ACC112 (cell line): ENCODE measurements at regions not wholly inside any gene's neighbourhood (a gene's known extent, or its start where the extent isn't known, plus 50 kb on each side); places are given as distances from the start of the nearest gene placed in this dataset.
"Not testable (repeated sequence)": the region's sequence is repeated elsewhere in the genome, so short reads cannot be mapped to it uniquely, and the experiment has no call there.

Experiments
- H2AFZ ChIP-seq: fragments of 200-600 bp; sonication (generic); one replicate; pipeline ENCODE4 v1.6.0; 2017; ENCODE audit warnings: antibody characterized with exemption, low read length; ENCODE audit not compliant: unreplicated experiment
- H3K27ac ChIP-seq: fragments of 200-600 bp; sonication (generic); 2 replicates; pipeline ENCODE4 v1.5.1; 2014; ENCODE audit warnings: low read depth, mild to moderate bottlenecking, antibody characterized with exemption, low read length, moderate library complexity
- H3K27me3 ChIP-seq: fragments of 200-600 bp; sonication (generic); 2 replicates; pipeline ENCODE4 v1.6.1; 2014; ENCODE audit warnings: mild to moderate bottlenecking, antibody characterized with exemption, low read length, moderate library complexity, mixed read lengths; ENCODE audit not compliant: insufficient read depth
- H3K36me3 ChIP-seq: fragments of 200-600 bp; sonication (generic); 2 replicates; pipeline ENCODE4 v1.6.1; 2016; ENCODE audit warnings: mild to moderate bottlenecking, antibody characterized with exemption, low read length, moderate library complexity, mixed read lengths; ENCODE audit not compliant: insufficient read depth
- H3K4me1 ChIP-seq: fragments of 200-600 bp; sonication (generic); one replicate; pipeline ENCODE4 v1.6.1; 2016; ENCODE audit warnings: low read length, mixed read lengths; ENCODE audit not compliant: insufficient read depth, unreplicated experiment, control insufficient read depth
- H3K4me3 ChIP-seq: fragments of 200-600 bp; sonication (generic); 2 replicates; pipeline ENCODE4 v1.5.1; 2014; ENCODE audit warnings: mild to moderate bottlenecking, low read depth, low read length
- H3K79me2 ChIP-seq: fragments of 200-600 bp; sonication (generic); one replicate; pipeline ENCODE4 v1.6.0; 2016; ENCODE audit warnings: low read length; ENCODE audit not compliant: control insufficient read depth, unreplicated experiment, insufficient read depth

DNA sequence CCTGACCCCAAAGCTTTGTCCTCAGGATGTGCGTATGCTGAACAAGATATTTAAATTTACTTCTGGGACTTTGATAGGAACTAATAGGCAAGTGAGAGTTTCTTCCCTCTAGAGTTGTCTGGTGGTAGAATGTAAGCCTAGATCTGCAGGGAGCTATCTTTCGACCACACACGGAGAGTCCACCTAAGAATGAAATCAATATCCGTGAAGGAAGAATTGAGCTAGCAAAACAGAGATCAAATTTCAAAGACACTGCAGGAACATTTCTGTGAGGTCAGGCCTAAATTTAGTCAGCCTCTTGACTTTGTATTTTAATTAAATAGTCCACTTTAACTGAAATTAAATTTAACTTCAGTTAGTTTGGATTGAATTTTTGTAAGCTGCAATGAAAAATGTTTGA is 871.3 kb downstream of the RAB28 start:
- Histone ChIP-seq H3K36me3 (no peaks in the 10 kb centered on the region), H2AFZ (no peak overlapping the region), H3K4me1 (no peaks in the 10 kb centered on the region), H3K4me3 (no peak overlapping the region), H3K27me3 (no peaks in the 10 kb centered on the region), H3K79me2 (no peaks in the 10 kb centered on the region), H3K27ac (no peak overlapping the region)

DNA sequence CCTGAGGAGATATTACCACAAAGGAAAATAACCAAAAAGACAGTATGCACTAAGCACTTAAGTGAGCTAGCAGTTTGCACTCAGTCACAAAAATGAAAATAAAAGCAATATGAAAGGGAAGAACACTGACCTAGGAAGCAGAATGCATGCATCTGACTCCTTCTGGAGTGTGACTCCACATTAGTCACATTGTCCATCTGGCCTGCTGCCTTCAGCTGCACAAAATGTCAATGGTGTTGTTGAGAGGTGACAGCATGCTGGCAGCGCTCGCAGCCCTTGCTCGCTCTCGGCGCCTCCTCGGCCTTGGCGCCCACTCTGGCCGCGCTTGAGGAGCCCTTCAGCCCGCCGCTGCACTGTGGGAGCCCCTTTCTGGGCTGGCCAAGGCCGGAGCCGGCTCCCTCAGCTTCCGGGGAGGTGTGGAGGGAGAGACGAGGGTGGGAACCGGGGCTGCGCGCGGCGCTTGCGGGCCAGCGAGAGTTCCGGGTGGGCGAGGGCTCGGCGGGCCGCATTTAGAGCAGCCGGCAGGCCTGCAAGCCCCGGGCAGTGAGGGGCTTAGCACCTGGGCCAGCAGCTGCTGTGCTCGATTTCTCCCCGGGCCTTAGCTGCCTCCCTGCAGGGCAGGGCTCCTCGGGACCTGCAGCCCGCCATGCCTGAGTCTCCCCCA is 874.8 kb downstream of the RAB28 start:
- H3K27me3 ChIP-seq, H3K79me2 ChIP-seq, H3K4me1 ChIP-seq, H3K4me3 ChIP-seq, H3K36me3 ChIP-seq, H3K27ac ChIP-seq: not testable (repeated sequence)
- peak overlapping the region; percentile 31 for H2AFZ ChIP-seq

DNA sequence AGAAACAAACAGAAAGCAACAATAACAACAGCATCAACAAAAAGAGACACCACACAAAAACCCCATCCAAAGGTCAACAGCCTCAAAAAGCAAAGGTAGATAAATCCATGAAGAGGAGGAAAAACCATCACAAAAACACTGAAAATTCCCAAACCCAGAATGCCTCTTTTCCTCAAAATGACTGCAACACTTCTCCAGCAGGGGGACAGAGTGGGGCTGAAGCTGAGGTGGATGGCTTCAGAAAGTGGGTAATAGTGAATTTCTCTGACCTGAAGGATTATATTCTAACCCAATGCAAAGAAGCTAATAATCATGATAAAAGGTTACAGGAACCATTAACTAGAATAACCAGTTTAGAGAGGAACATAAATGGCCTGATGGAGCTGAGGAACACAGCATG is 888.2 kb downstream of the RAB28 start:
- Histone ChIP-seq H3K27me3 (no peaks in the 10 kb centered on the region), H3K27ac (no peak overlapping the region), H3K36me3 (no peaks in the 10 kb centered on the region), H2AFZ (no peak overlapping the region), H3K79me2 (no peaks in the 10 kb centered on the region), H3K4me1 (no peaks in the 10 kb centered on the region), H3K4me3 (no peak overlapping the region)

DNA sequence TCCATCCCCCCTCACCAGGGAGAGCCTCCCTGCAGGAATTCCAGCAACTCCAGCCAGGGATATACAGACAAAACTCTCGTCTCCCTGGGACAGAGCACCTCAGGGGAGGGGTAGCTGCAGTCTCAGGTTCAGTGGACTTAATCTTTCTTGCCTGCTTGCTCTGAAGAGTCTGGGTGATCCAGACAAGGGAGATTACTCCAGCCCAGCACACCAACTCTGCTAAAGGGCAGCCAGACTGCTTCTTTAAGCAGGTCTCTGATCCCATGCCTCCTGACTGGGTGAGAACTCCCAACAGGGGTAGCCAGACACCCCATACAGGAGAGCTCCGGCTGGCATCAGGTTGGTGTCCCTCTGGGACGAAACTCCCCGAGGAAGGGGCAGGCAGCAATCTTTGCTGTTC is 888.7 kb downstream of the RAB28 start:
- H3K4me1 ChIP-seq = no peaks in the 10 kb centered on the region
- no peaks in the 10 kb centered on the region for H3K79me2 ChIP-seq
- H3K36me3 ChIP-seq = no peaks in the 10 kb centered on the region
- H2AFZ ChIP-seq = no peak overlapping the region
- H3K27me3 ChIP-seq = no peaks in the 10 kb centered on the region
- H3K4me3 ChIP-seq = no peak overlapping the region
- H3K27ac ChIP-seq = no peak overlapping the region

DNA sequence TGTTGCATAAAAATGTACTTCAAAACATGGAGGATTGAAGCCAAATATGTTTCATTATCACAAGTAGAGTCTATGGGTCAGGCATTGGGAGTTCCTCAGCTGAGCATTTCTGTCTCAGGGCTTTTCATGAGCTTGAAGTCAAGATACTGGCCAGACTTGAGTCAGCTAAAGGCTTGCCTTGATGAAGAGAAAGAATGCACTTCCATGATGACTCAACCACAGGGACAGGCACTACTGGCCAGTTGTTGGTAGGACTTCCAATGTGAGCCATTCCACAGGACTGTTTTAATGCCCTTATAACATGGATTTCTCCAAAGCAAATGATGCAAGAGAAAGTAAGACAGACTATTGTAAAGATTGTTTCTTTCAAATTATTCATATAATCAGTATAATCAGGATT is 895.6 kb downstream of the RAB28 start:
- Histone ChIP-seq H3K4me1 (no peaks in the 10 kb centered on the region), H3K27me3 (no peaks in the 10 kb centered on the region), H3K27ac (no peak overlapping the region), H3K4me3 (no peak overlapping the region), H3K79me2 (no peaks in the 10 kb centered on the region), H2AFZ (no peak overlapping the region), H3K36me3 (no peaks in the 10 kb centered on the region)

DNA sequence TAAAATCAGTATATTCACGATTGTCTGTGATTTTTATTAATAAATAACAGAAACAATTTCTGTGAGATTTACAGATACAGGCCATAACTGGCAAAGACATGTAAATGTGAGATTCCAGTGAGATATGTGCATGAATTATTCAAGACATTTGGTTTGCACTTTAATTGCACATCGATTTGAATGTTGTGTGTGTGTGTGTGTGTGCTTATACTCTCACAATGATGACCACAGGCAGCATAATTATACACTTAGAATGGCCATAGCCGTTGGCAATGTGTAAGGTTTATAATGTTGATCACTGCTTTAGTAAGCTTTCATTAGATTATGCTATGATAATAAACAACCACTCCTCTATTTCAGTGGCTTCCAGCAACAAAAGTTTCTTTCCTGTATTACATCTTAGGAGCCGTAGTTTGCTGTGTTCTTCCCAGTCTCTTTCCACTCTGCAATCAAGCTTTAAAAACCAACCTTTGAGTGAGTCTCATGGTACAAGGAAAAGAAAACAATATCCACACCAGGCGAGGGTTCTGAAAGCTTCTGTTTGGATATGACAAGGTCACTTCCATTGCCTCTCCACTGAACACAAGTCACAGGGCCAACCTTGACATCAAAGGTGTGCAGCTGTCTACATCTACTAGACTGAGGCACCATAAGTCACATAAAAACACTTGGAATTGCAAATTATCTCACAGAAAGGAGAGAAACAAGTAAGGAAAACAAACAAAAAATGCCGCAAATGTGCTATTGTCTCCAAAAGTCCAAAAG is 897.7 kb downstream of the RAB28 start:
- Histone ChIP-seq H3K27ac (no peak overlapping the region), H3K27me3 (no peaks in the 10 kb centered on the region), H3K36me3 (no peaks in the 10 kb centered on the region), H3K79me2 (no peaks in the 10 kb centered on the region), H2AFZ (no peak overlapping the region), H3K4me1 (no peaks in the 10 kb centered on the region), H3K4me3 (no peak overlapping the region)

DNA sequence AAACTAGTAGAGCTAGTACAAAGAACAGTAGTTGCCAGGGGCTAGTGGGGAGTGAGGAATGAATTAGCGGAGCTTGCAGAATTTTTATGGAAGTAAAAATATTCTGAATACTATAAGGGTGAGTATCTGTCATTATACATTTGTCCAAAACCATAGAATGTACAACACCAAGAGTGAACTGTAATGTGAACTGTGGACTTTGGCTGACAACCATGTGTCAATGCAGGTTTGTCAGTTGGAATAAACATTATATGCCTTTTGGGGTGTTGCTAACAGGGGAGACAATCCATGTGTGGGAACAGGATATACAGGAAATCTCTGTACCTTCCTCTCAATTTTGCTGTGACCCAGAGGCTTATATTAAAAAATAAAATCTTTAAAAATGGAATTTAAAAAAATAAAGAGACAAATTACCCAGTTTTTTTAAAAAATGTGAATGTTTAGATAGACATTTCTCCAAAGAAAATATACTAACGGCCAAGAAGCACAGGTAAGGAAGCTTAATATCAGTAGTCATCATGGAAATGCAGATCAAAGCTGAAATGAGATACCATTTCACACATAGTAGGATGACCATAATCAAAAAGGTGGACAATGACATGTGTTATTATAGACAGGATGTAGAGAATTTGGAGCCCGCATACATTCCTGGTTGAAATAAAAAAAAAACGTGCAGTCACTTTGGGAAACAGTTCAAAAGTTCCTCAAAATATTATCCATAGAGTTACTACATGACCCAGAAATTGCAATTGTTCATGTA is 899.8 kb downstream of the RAB28 start:
- Histone ChIP-seq H3K79me2 (no peaks in the 10 kb centered on the region), H3K36me3 (no peaks in the 10 kb centered on the region), H2AFZ (no peak overlapping the region), H3K4me3 (no peak overlapping the region), H3K27ac (peak overlapping the region; percentile 55), H3K27me3 (no peaks in the 10 kb centered on the region), H3K4me1 (no peaks in the 10 kb centered on the region)

DNA sequence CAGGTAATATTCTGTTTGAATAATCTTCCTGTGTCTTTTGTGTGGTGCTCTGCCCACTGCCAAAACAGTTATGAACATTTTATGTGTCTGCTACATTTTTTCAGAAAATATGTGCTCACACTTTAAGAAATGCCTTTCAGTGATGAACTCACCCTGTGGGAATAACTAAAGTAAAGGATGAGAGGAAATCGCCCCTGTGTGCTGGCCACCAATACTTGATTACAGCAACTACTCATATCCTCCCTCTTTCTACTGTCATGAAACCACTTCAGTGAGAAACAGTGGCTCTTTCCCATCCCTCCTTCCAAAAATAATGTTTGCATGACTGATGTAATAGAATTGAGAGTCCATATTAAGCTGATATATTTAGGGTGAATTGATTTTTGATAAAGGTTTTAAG is 900.9 kb downstream of the RAB28 start:
- H3K27me3 ChIP-seq = no peaks in the 10 kb centered on the region
- peak overlapping the region; percentile 55 for H3K27ac ChIP-seq
- no peak overlapping the region for H2AFZ ChIP-seq
- no peaks in the 10 kb centered on the region for H3K36me3 ChIP-seq
- no peaks in the 10 kb centered on the region for H3K79me2 ChIP-seq
- no peak overlapping the region for H3K4me3 ChIP-seq
- H3K4me1 ChIP-seq = no peaks in the 10 kb centered on the region

DNA sequence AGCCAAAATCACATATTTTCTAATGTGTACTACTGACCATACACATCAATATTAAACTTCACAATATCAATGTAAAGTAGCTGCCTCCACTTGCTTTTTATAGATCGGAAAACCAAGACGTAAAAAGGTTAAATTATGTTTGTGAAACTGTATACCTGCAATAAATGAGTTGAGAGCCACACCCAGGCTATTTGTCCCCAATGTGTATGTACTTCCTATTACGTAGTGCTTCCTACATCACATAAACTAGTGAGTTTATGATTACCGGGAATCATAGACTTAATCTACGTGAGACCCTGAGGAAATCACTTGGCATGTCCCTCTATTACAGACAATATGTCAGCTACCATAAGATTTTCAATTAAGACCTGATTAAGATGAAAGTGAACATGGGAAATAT is 903.4 kb downstream of the RAB28 start:
- Histone ChIP-seq H3K4me3 (no peak overlapping the region), H3K36me3 (no peaks in the 10 kb centered on the region), H3K27ac (no peak overlapping the region), H2AFZ (no peak overlapping the region), H3K27me3 (no peaks in the 10 kb centered on the region), H3K79me2 (no peaks in the 10 kb centered on the region), H3K4me1 (no peaks in the 10 kb centered on the region)

DNA sequence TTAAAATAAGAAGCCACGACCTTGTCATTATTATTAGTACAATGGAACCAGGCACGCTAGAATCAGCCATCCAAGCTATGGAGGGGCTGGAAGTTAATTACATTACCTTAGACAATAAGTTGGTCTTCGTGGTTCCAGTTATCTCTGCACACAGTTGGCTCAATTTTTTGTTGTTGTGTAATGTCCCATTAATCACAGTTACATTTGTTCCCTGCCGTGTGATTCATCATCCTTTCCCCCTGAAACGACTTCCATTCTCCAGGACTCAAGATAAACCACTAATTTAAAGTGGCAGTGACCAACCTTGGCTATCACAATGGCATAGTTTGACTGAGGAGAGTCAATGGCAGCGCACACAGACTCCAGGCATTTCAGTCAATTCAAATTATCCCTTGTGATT is 905.0 kb downstream of the RAB28 start:
- Histone ChIP-seq H3K79me2 (no peaks in the 10 kb centered on the region), H3K27me3 (no peaks in the 10 kb centered on the region), H3K4me1 (no peaks in the 10 kb centered on the region), H3K27ac (peak overlapping the region; percentile 22), H3K4me3 (no peak overlapping the region), H3K36me3 (no peaks in the 10 kb centered on the region), H2AFZ (no peak overlapping the region)

DNA sequence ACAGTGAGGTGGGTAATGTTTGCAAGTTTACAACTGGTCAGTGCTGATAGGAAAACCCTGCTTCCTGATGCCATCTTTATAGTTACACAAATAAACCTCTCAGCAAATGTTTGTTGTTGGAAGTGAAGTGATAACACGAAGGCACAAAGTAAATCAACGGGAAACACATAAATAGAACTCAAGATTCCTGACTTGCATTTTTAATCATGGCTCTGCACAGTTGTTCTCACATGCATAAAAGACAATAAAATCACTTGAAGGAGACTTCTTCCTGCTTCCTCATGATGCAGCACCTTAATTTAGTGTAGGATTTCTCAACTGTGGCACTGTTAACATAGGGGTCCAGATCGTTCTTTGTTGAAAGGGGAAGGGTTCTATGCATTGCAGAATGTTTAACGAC is 907.7 kb downstream of the RAB28 start:
- no peak overlapping the region for H3K4me3 ChIP-seq
- no peaks in the 10 kb centered on the region for H3K27me3 ChIP-seq
- no peak overlapping the region for H2AFZ ChIP-seq
- no peaks in the 10 kb centered on the region for H3K36me3 ChIP-seq
- H3K27ac ChIP-seq = no peak overlapping the region
- H3K4me1 ChIP-seq = peaks cover 3% of the 10 kb centered on the region
- H3K79me2 ChIP-seq = no peaks in the 10 kb centered on the region
